H9 (cell line): ENCODE measurements at regions not wholly inside any gene's neighbourhood (a gene's known extent, or its start where the extent isn't known, plus 50 kb on each side); places are given as distances from the start of the nearest gene placed in this dataset.

Experiments used
- DNase-seq: peaks from one replicate; pipeline ENCODE4 v3.0.0-alpha.2; 2017
- H2AFZ ChIP-seq: one replicate; pipeline ENCODE4 v1.6.1; 2013; ENCODE audit warnings: mild to moderate bottlenecking, low read length, control low read depth, moderate library complexity
- H2AK5ac ChIP-seq: 2 replicates; pipeline ENCODE4 v1.6.1; 2013; ENCODE audit warnings: low read length, control low read depth, mixed read lengths; ENCODE audit not compliant: insufficient read length
- H2BK120ac ChIP-seq: one replicate; pipeline ENCODE4 v1.6.1; 2013; ENCODE audit warnings: low read depth, mild to moderate bottlenecking, low read length, control low read depth, inconsistent platforms; ENCODE audit not compliant: poor library complexity, severe bottlenecking
- H2BK12ac ChIP-seq: 2 replicates; pipeline ENCODE4 v1.6.1; 2013; ENCODE audit warnings: low read length, control low read depth, mixed read lengths, low read depth; ENCODE audit not compliant: insufficient read length
- H2BK15ac ChIP-seq: 2 replicates; pipeline ENCODE4 v1.6.1; 2013; ENCODE audit warnings: low read depth, low read length, control low read depth
- H2BK20ac ChIP-seq: one replicate; pipeline ENCODE4 v1.6.1; 2013; ENCODE audit warnings: low read depth, mild to moderate bottlenecking, low read length, control low read depth, inconsistent platforms; ENCODE audit not compliant: poor library complexity, severe bottlenecking
- H2BK5ac ChIP-seq: 2 replicates; pipeline ENCODE4 v1.6.1; 2013; ENCODE audit warnings: low read length, control low read depth, mixed read lengths; ENCODE audit not compliant: insufficient read length
- H3K14ac ChIP-seq: 2 replicates; pipeline ENCODE4 v1.6.1; 2013; ENCODE audit warnings: low read length, control low read depth; ENCODE audit not compliant: insufficient read depth
- H3K18ac ChIP-seq: 2 replicates; pipeline ENCODE4 v1.6.1; 2013; ENCODE audit warnings: low read depth, mild to moderate bottlenecking, mixed read lengths, low read length, control low read depth; ENCODE audit not compliant: insufficient read length
- H3K23ac ChIP-seq: 2 replicates; pipeline ENCODE4 v1.6.1; 2013; ENCODE audit warnings: low read length, control low read depth, mixed read lengths, low read depth; ENCODE audit not compliant: insufficient read length
- H3K23me2 ChIP-seq: 2 replicates; pipeline ENCODE4 v1.6.1; 2013; ENCODE audit warnings: low read depth, mild to moderate bottlenecking, mixed read lengths, low read length, control low read depth; ENCODE audit not compliant: insufficient read length, poor library complexity, severe bottlenecking
- H3K27ac ChIP-seq: 2 replicates; pipeline ENCODE4 v1.5.1; 2013; ENCODE audit warnings: low read length, control low read depth, mixed read lengths, low read depth; ENCODE audit not compliant: insufficient read length
- H3K27me3 ChIP-seq: 2 replicates; pipeline ENCODE4 v1.6.1; 2013; ENCODE audit warnings: low read length, control low read depth, inconsistent platforms; ENCODE audit not compliant: insufficient read depth
- H3K4ac ChIP-seq: 2 replicates; pipeline ENCODE4 v1.6.1; 2013; ENCODE audit warnings: low read depth, mild to moderate bottlenecking, control low read depth, inconsistent platforms, low read length, moderate library complexity
- H3K4me1 ChIP-seq: 2 replicates; pipeline ENCODE4 v1.6.1; 2013; ENCODE audit warnings: low read length, control low read depth, inconsistent platforms; ENCODE audit not compliant: insufficient read depth
- H3K4me2 ChIP-seq: 2 replicates; pipeline ENCODE4 v1.6.1; 2013; ENCODE audit warnings: low read length, control low read depth, mixed read lengths; ENCODE audit not compliant: insufficient read length, insufficient read depth
- H3K56ac ChIP-seq: 2 replicates; pipeline ENCODE4 v1.6.1; 2013; ENCODE audit warnings: low read depth, mild to moderate bottlenecking, mixed read lengths, low read length, control low read depth; ENCODE audit not compliant: insufficient read length
- H3K79me1 ChIP-seq: 2 replicates; pipeline ENCODE4 v1.6.1; 2013; ENCODE audit warnings: low read depth, mild to moderate bottlenecking, moderate library complexity, low read length, control low read depth, inconsistent platforms; ENCODE audit not compliant: insufficient read depth, poor library complexity, severe bottlenecking
- H3K79me2 ChIP-seq: 2 replicates; pipeline ENCODE4 v1.6.1; 2013; ENCODE audit warnings: low read length, control low read depth, inconsistent platforms; ENCODE audit not compliant: insufficient read depth
- H3K9ac ChIP-seq: 2 replicates; pipeline ENCODE4 v1.6.1; 2013; ENCODE audit warnings: low read length, control low read depth, mixed read lengths; ENCODE audit not compliant: insufficient read length; ENCODE audit errors: extremely low read depth
- H3K9me3 ChIP-seq: one replicate; pipeline ENCODE4 v1.6.1; 2013; ENCODE audit warnings: low read depth, low read length, inconsistent platforms; ENCODE audit not compliant: control insufficient read depth
- H3T11ph ChIP-seq: one replicate; pipeline ENCODE4 v1.6.1; 2013; ENCODE audit warnings: mild to moderate bottlenecking, low read length, control low read depth, inconsistent platforms
- H4K20me1 ChIP-seq: one replicate; pipeline ENCODE4 v1.6.1; 2013; ENCODE audit not compliant: control insufficient read depth, insufficient read length, insufficient read depth
- H4K5ac ChIP-seq: 2 replicates; pipeline ENCODE4 v1.6.1; 2013; ENCODE audit warnings: low read depth, mild to moderate bottlenecking, mixed read lengths, low read length, control low read depth; ENCODE audit not compliant: insufficient read length
- H4K8ac ChIP-seq: replicated peaks from 2 replicates; pipeline ENCODE4 v1.6.1; 2013; ENCODE audit warnings: low read length, control low read depth, mixed read lengths, low read depth; ENCODE audit not compliant: insufficient read length
- H4K91ac ChIP-seq: 2 replicates; pipeline ENCODE4 v1.6.1; 2013; ENCODE audit warnings: low read depth, mild to moderate bottlenecking, moderate library complexity, mixed read lengths, low read length, control low read depth; ENCODE audit not compliant: insufficient read length
- H3K27ac Mint-ChIP-seq, 3 experiments: 2 replicates in 2 of 3; 3 replicates in 1 of 3; pipeline ENCODE4 v1.8.0; 2020 to 2021; ENCODE audit warnings: mixed read lengths in 3 of 3, mild to moderate bottlenecking in 1 of 3, moderate library complexity in 1 of 3
- H3K27me3 Mint-ChIP-seq: 2 replicates; pipeline ENCODE4 v1.8.0; 2021; ENCODE audit warnings: low read depth, mild to moderate bottlenecking, moderate library complexity, mixed read lengths
- H3K36me3 Mint-ChIP-seq, 3 experiments: 2 replicates in 2 of 3; 3 replicates in 1 of 3; pipeline ENCODE4 v1.8.0; 2020 to 2021; ENCODE audit warnings: low read depth in 3 of 3, mixed read lengths in 3 of 3; ENCODE audit not compliant: insufficient read depth in 1 of 3
- H3K4me1 Mint-ChIP-seq, 2 experiments: 2 replicates each; pipeline ENCODE4 v1.8.0; 2020; ENCODE audit warnings: mixed read lengths in 2 of 2
- H3K4me3 Mint-ChIP-seq, 2 experiments: 2 replicates in 1 of 2; 3 replicates in 1 of 2; pipeline ENCODE4 v1.8.0; 2020 to 2021; ENCODE audit warnings: mild to moderate bottlenecking in 2 of 2, mixed read lengths in 2 of 2, moderate library complexity in 1 of 2
- H3K9me3 Mint-ChIP-seq, 2 experiments: 2 replicates in 1 of 2; 3 replicates in 1 of 2; pipeline ENCODE4 v1.8.0; 2020; ENCODE audit warnings: mild to moderate bottlenecking in 2 of 2, mixed read lengths in 2 of 2, moderate library complexity in 1 of 2
- whole genome bisulfite sequencing: extraction: QIAGEN DNeasy Blood & Tissue Kit; methylation state at CpG from one replicate; pipeline ENCODE4 v1.1.7; 2013; ENCODE audit warnings: missing lambda C conversion rate, low lambda C conversion rate, mixed read lengths; ENCODE audit not compliant: insufficient read length; ENCODE audit errors: extremely low coverage; 5-methylcytosine and 5-hydroxymethylcytosine counted together
- TF ChIP-seq, protein P1 (sequence below): fragments of 200-600 bp; sonication (generic); conservative IDR thresholded peaks from 3 replicates; pipeline ENCODE4 v1.8.0; 2021; ENCODE audit warnings: antibody characterized with exemption, mild to moderate bottlenecking

- H3K4me1 Mint-ChIP-seq = peaks cover 17 to 21% of the 10 kb centered on the region in 2 experiments
- peaks cover 7% of the 10 kb centered on the region for H3K27me3 Mint-ChIP-seq
- TF ChIP-seq, protein P1, sequence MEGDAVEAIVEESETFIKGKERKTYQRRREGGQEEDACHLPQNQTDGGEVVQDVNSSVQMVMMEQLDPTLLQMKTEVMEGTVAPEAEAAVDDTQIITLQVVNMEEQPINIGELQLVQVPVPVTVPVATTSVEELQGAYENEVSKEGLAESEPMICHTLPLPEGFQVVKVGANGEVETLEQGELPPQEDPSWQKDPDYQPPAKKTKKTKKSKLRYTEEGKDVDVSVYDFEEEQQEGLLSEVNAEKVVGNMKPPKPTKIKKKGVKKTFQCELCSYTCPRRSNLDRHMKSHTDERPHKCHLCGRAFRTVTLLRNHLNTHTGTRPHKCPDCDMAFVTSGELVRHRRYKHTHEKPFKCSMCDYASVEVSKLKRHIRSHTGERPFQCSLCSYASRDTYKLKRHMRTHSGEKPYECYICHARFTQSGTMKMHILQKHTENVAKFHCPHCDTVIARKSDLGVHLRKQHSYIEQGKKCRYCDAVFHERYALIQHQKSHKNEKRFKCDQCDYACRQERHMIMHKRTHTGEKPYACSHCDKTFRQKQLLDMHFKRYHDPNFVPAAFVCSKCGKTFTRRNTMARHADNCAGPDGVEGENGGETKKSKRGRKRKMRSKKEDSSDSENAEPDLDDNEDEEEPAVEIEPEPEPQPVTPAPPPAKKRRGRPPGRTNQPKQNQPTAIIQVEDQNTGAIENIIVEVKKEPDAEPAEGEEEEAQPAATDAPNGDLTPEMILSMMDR = no peak
- Histone ChIP-seq H3K9ac (no peak overlapping the region), H2BK120ac (no peak overlapping the region), H4K20me1 (no peaks in the 10 kb centered on the region), H3K56ac (no peak overlapping the region), H2BK20ac (no peak overlapping the region), H2BK15ac (no peak overlapping the region), H3K23me2 (no peaks in the 10 kb centered on the region), H2BK12ac (no peak overlapping the region), H3K4me1 (no peaks in the 10 kb centered on the region), H4K91ac (no peak overlapping the region), H3K27ac (no peak overlapping the region), H3K18ac (no peak overlapping the region), H2AFZ (no peak overlapping the region), H3K9me3 (no peaks in the 10 kb centered on the region), H2BK5ac (no peak overlapping the region), H3K79me2 (no peaks in the 10 kb centered on the region), H4K5ac (no peak overlapping the region), H3K79me1 (no peaks in the 10 kb centered on the region), H3T11ph (no peak overlapping the region), H3K4me2 (no peak overlapping the region), H3K27me3 (no peaks in the 10 kb centered on the region), H2AK5ac (no peak overlapping the region), H3K23ac (no peak overlapping the region), H3K4ac (no peak overlapping the region), H3K14ac (no peak overlapping the region), H4K8ac (no peak overlapping the region)
- peaks cover 6 to 20% (median 9%) of the 10 kb centered on the region in 3 experiments; a peak in 5 of 7 replicates for H3K36me3 Mint-ChIP-seq
- WGBS = no CpG with 5 or more reads among the region's 7 CpGs
- no peak overlapping the region for H3K4me3 Mint-ChIP-seq
- no peak for DNase-seq
- H3K9me3 Mint-ChIP-seq = peaks cover 12 to 28% of the 10 kb centered on the region in 2 experiments
- no peak overlapping the region; a peak in 1 of 7 replicates for H3K27ac Mint-ChIP-seq
These were observed 130.6 kb downstream of the FAM174B start for GRCh38 chr15:92524874-92525565.
